Spleen (tissue), 11 donors: ENCODE measurements at regions not wholly inside any gene's neighbourhood (a gene's known extent, or its start where the extent isn't known, plus 50 kb on each side); places are given as distances from the start of the nearest gene placed in this dataset.

Experiments
- DNase-seq: peaks from one replicate; pipeline ENCODE4 v3.0.0-alpha.2; 2020
- H3K27ac ChIP-seq, 8 donors: fragments of 200-600 bp; sonication (generic) in 7 of 8; 1 replicate in 4 of 8; 2 replicates in 4 of 8; pipeline versions ENCODE4 v1.5.0 to v1.8.0; 2016 to 2021; ENCODE audit warnings: inconsistent platforms in 4 of 8, mild to moderate bottlenecking in 4 of 8, moderate library complexity in 1 of 8
- H3K27me3 ChIP-seq, 7 donors: fragments of 200-600 bp; sonication (generic) in 6 of 7; replicated peaks in 1 of 7; 1 replicate in 4 of 7; 2 replicates in 3 of 7; pipeline versions ENCODE4 v1.5.0 to v1.8.0; 2016 to 2021; ENCODE audit warnings: inconsistent platforms in 3 of 7, mild to moderate bottlenecking in 1 of 7
- H3K36me3 ChIP-seq, 6 donors: fragments of 200-600 bp; sonication (generic) in 5 of 6; 1 replicate in 4 of 6; 2 replicates in 2 of 6; pipeline versions ENCODE4 v1.5.0 to v1.8.0; 2016 to 2021; ENCODE audit warnings: inconsistent platforms in 2 of 6
- H3K4me1 ChIP-seq, 6 donors: fragments of 200-600 bp; sonication (generic) in 5 of 6; 1 replicate in 3 of 6; 2 replicates in 3 of 6; pipeline versions ENCODE4 v1.5.0 to v1.8.0; 2016 to 2021; ENCODE audit warnings: inconsistent platforms in 3 of 6
- H3K4me3 ChIP-seq, 8 donors: fragments of 200-600 bp; sonication (generic) in 7 of 8; 1 replicate in 4 of 8; 2 replicates in 4 of 8; pipeline versions ENCODE4 v1.5.0 to v1.8.0; 2016 to 2021; ENCODE audit warnings: inconsistent platforms in 4 of 8, mild to moderate bottlenecking in 4 of 8, moderate library complexity in 2 of 8
- H3K9me3 ChIP-seq, 8 donors: fragments of 200-600 bp; sonication (generic) in 7 of 8; 1 replicate in 4 of 8; 2 replicates in 4 of 8; pipeline versions ENCODE4 v1.5.0 to v1.8.0; 2016 to 2021; ENCODE audit warnings: inconsistent platforms in 4 of 8
- POLR2A ChIP-seq, 3 donors: fragments of 450-650 bp; IDR thresholded peaks; one replicate each; pipeline ENCODE4 v1.5.1; 2017; ENCODE audit warnings: antibody characterized with exemption in 3 of 3, mild to moderate bottlenecking in 1 of 3
- POLR2AphosphoS5 ChIP-seq, 3 donors: sonication (generic); formaldehyde crosslinking; IDR thresholded peaks; one replicate each; pipeline ENCODE4 v1.5.1; 2017; ENCODE audit warnings: antibody characterized with exemption in 3 of 3
- WGBS, 5 donors: extraction: QIAGEN DNeasy Blood & Tissue Kit in 3 of 5; methylation state at CpG; one replicate each; pipeline versions ENCODE4 v1.1.5 to v1.1.7; 2013 to 2018; 5-methylcytosine and 5-hydroxymethylcytosine counted together
- intact Hi-C: fragments of 100-400 bp; cut with DNase I; formaldehyde crosslinking; loops from one replicate; pipeline ENCODE4 v1.15.0; 2023; ENCODE audit warnings: low total_unique reads
- TF ChIP-seq, protein P1 (sequence below), 11 experiments: fragments of 200-600 bp in 7 of 11; fragments of 450-650 bp in 4 of 11; sonication (generic) in 4 of 11; IDR thresholded peaks in 8 of 11; conservative IDR thresholded peaks in 3 of 11; 1 replicate in 7 of 11; 2 replicates in 4 of 11; pipeline versions ENCODE4 v1.4.0 to v1.8.0; 2016 to 2021; ENCODE audit warnings: antibody characterized with exemption in 11 of 11, inconsistent platforms in 4 of 11, mild to moderate bottlenecking in 1 of 11
- donor health status: healthy with polysubstance abuse.
- donor health status: DM: no; HTN: no; CAD: no; lungs with moderate emphysema.
- donor health status: DM: no; HTN: no; CAD: no.
- donor health status: Bipolar disorder and iron deficiency.
- donor health status: healthy.
- donor health status: DM: no; HTN: no; CAD: no.
- donor health status: DM: yes; HTN: yes; CAD: no.

DNA sequence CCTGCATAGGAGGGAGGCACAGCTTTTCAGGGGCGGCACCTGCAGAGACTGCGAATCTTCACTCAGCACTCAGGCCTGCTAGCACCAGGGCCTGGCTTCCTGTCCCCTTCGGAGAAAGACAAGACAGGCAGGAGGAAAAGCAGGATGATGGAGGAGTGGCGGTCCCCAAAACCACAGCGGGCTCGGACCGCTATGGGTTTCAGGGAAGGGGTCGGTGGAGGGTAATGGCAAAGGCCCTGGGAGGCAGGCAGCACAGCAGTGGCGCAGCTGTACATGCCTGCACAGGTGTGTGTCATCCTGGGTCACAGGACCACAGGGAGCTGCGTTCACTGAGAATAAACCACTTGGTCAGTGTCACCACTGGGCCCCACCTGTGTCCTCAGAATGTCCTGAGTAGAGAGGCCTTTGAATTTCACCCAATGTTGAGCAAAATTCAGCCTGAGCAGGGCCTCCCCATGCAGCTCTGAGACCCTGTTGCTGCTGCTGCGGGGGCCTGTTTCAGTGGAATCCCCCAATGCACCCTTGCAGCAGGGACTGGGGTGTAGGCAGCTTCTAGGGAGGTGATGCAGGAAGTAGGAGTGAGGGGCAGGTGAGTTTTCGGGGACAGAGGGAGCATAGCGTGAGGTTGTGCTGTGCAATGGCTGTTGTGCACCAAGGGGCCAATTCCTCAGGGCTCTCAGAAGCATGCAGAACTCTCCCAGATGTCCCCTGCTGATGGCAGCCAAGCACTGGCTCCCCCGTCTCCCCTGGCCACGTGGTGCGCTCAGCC lies 90.6 kb upstream of the PPP2R2D start:
- intact Hi-C loops = no loop called here
- Histone ChIP-seq H3K9me3 (no peaks in the 10 kb centered on the region), H3K27me3 (peaks cover 0 to 51% (median 0%) of the 10 kb centered on the region in 7 donors), H3K4me3 (no peak overlapping the region), H3K36me3 (no peaks in the 10 kb centered on the region), H3K27ac (no peak overlapping the region), H3K4me1 (no peaks in the 10 kb centered on the region)
- 78 to 83% (median 80%) methylated on average over 14 to 16 of the region's 16 CpGs for WGBS, 5 donors
- DNase-seq = no peak
- TF ChIP-seq, protein P1, sequence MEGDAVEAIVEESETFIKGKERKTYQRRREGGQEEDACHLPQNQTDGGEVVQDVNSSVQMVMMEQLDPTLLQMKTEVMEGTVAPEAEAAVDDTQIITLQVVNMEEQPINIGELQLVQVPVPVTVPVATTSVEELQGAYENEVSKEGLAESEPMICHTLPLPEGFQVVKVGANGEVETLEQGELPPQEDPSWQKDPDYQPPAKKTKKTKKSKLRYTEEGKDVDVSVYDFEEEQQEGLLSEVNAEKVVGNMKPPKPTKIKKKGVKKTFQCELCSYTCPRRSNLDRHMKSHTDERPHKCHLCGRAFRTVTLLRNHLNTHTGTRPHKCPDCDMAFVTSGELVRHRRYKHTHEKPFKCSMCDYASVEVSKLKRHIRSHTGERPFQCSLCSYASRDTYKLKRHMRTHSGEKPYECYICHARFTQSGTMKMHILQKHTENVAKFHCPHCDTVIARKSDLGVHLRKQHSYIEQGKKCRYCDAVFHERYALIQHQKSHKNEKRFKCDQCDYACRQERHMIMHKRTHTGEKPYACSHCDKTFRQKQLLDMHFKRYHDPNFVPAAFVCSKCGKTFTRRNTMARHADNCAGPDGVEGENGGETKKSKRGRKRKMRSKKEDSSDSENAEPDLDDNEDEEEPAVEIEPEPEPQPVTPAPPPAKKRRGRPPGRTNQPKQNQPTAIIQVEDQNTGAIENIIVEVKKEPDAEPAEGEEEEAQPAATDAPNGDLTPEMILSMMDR (IDR thresholded peaks at IDR 0.05 in 8 of 11, conservative IDR thresholded peaks at IDR 0.05 in 3 of 11) = no peak
- no peak for TF ChIP-seq POLR2AphosphoS5 (IDR thresholded peaks at IDR 0.05)
- no peak for TF ChIP-seq POLR2A (IDR thresholded peaks at IDR 0.05)

DNA sequence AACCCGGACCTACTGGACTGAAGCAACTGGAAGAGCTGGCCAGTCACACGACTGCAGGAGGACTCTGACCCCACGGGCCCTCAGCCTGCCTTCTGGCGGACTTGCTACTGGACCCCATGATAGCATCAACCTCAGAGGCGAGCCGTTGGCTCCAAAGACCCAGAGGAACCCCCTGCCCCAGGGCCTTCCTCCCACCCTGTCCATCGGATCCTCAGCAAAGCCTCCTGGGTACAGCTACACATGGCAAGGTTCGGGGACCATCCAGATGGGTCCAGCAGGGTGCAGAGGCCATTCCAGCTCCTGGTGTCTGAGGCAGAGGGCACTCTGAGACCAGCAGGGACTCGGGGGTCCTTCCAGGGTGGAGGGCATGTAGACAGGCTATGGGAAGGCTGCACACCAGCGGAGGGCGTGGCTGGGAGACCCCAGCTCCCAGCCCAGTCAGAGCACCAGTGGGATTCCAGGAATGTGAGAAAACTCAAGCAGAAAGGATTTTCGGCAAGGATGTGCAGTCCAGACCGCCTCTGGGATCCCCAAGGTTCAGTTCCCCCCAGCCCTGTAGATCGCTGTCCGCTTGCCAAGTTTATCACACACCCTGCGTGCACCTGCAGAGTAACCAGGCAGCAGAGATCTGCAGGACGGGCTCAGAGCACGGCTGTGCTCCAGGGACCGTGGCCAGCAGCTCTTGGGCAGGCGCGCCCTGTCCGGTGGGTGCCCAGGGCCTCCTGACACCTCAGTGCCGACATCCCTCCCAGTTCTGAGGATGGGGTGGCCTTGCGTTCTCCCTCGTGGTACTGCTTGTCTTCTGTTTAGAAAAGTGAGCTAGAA lies 89.8 kb upstream of the PPP2R2D start:
- Histone ChIP-seq H3K9me3 (no peaks in the 10 kb centered on the region), H3K36me3 (no peaks in the 10 kb centered on the region), H3K4me3 (no peak overlapping the region), H3K27ac (no peak overlapping the region), H3K4me1 (no peaks in the 10 kb centered on the region), H3K27me3 (peaks cover 0 to 57% (median 0%) of the 10 kb centered on the region in 7 donors)
- DNase-seq = no peak
- 82 to 89% (median 84%) methylated on average over 16 to 25 of the region's 25 CpGs for WGBS, 5 donors
- TF ChIP-seq POLR2A (IDR thresholded peaks at IDR 0.05) (no peak), POLR2AphosphoS5 (IDR thresholded peaks at IDR 0.05) (no peak)
- TF ChIP-seq, protein P1 (IDR thresholded peaks at IDR 0.05 in 8 of 11, conservative IDR thresholded peaks at IDR 0.05 in 3 of 11) = no peak
- intact Hi-C loops = no loop called here

DNA sequence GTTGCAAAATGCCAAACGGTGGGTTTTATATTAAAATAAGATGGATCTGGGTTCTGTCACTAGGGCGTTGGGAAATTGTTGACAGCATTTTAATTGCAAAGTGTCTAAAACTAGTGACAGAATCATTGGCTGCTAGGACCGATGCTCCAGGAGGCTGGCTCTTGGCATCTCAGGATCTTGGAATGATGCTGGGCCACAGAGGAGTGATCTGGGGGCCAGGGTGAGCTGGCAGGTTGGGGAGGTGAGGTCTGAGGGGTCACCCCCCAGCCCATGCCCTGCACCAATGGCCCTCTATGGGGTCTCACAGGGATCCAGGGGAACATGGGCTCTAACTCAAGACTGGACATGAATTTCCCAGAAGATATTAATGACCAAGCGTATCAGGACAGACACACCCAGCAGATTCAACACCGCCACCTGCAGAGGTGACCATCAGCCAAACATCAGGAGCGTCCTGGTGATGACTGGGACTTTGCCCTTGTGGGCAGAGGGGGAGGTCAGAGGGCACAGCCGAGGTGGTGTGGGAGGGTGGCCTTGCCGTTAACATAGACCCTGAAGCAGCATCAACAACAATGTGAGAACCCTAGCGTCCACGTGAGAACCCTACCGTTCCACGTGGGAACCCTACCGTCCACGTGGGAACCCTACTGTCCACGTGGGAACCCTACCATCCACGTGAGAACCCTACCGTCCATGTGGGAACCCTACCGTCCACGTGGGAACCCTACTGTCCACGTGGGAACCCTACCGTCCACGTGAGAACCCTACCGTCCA lies 89.0 kb upstream of the PPP2R2D start:
- Histone ChIP-seq H3K4me3 (no peak overlapping the region), H3K36me3 (no peaks in the 10 kb centered on the region), H3K27me3 (peaks cover 0 to 56% (median 0%) of the 10 kb centered on the region in 7 donors), H3K9me3 (no peaks in the 10 kb centered on the region), H3K27ac (no peak overlapping the region), H3K4me1 (no peaks in the 10 kb centered on the region)
- DNase-seq = no peak
- intact Hi-C loops = no loop called here
- 83 to 90% (median 88%) methylated on average over 22 to 23 of the region's 23 CpGs for WGBS, 5 donors
- TF ChIP-seq POLR2A (IDR thresholded peaks at IDR 0.05) = no peak
- TF ChIP-seq, protein P1 (IDR thresholded peaks at IDR 0.05 in 8 of 11, conservative IDR thresholded peaks at IDR 0.05 in 3 of 11) = no peak
- no peak for TF ChIP-seq POLR2AphosphoS5 (IDR thresholded peaks at IDR 0.05)
